Mesenchymal stem cell (in vitro differentiated cells and primary cell): ENCODE measurements at regions not wholly inside any gene's neighbourhood (a gene's known extent, or its start where the extent isn't known, plus 50 kb on each side); places are given as distances from the start of the nearest gene placed in this dataset.

Experiments
- DNase-seq: peaks from one replicate; pipeline ENCODE4 v3.0.0-alpha.2; 2013
- H2AFZ ChIP-seq: one replicate; pipeline ENCODE4 v1.6.1; 2013; ENCODE audit warnings: low read depth, mild to moderate bottlenecking, control low read depth, inconsistent platforms, low read length, moderate library complexity
- H2AK5ac ChIP-seq: 2 replicates; pipeline ENCODE4 v1.6.1; 2013; ENCODE audit warnings: low read length, moderate library complexity, mild to moderate bottlenecking, inconsistent platforms; ENCODE audit not compliant: severe bottlenecking
- H2BK120ac ChIP-seq: one replicate; pipeline ENCODE4 v1.6.1; 2013; ENCODE audit warnings: low read depth, mild to moderate bottlenecking, inconsistent platforms, low read length, moderate library complexity
- H2BK12ac ChIP-seq, 2 experiments: one replicate each; pipeline ENCODE4 v1.6.1; 2013; ENCODE audit warnings: inconsistent platforms in 2 of 2, low read length in 2 of 2, mild to moderate bottlenecking in 2 of 2, moderate library complexity in 2 of 2, control low read depth in 1 of 2
- H2BK15ac ChIP-seq: one replicate; pipeline ENCODE4 v1.6.1; 2013; ENCODE audit warnings: mild to moderate bottlenecking, low read depth, inconsistent platforms; ENCODE audit not compliant: poor library complexity, severe bottlenecking
- H2BK5ac ChIP-seq: 2 replicates; pipeline ENCODE4 v1.6.1; 2013; ENCODE audit warnings: low read depth, mild to moderate bottlenecking, low read length, control low read depth, inconsistent platforms; ENCODE audit not compliant: poor library complexity, severe bottlenecking
- H3K14ac ChIP-seq, 2 experiments: one replicate each; pipeline ENCODE4 v1.6.1; 2013; ENCODE audit warnings: inconsistent platforms in 2 of 2, low read length in 2 of 2, control low read depth in 1 of 2, mild to moderate bottlenecking in 1 of 2, moderate library complexity in 1 of 2
- H3K18ac ChIP-seq, 2 experiments: one replicate each; pipeline ENCODE4 v1.6.1; 2013; ENCODE audit warnings: inconsistent platforms in 2 of 2, low read length in 2 of 2, control low read depth in 1 of 2, low read depth in 1 of 2, mild to moderate bottlenecking in 1 of 2
- H3K23ac ChIP-seq, 2 experiments: one replicate each; pipeline ENCODE4 v1.6.1; 2013; ENCODE audit warnings: inconsistent platforms in 2 of 2, low read length in 2 of 2, mild to moderate bottlenecking in 2 of 2, moderate library complexity in 2 of 2, control low read depth in 1 of 2
- H3K27ac ChIP-seq: 2 replicates; pipeline ENCODE4 v1.5.1; 2013; ENCODE audit warnings: mild to moderate bottlenecking, moderate library complexity, low read length, control low read depth, inconsistent platforms; ENCODE audit not compliant: poor library complexity, severe bottlenecking
- H3K27me3 ChIP-seq, 2 experiments: 2 replicates each; pipeline versions ENCODE4 v1.6.1 to v1.7.0; 2013; ENCODE audit warnings: low read length in 2 of 2, mild to moderate bottlenecking in 2 of 2, moderate library complexity in 2 of 2, control low read depth in 1 of 2, inconsistent platforms in 1 of 2; ENCODE audit not compliant: control insufficient read depth in 1 of 2, insufficient read depth in 1 of 2
- H3K36me3 ChIP-seq, 2 experiments: 2 replicates each; pipeline versions ENCODE4 v1.6.1 to v1.7.0; 2013; ENCODE audit warnings: low read length in 2 of 2, control low read depth in 1 of 2, inconsistent platforms in 1 of 2, low read depth in 1 of 2, mild to moderate bottlenecking in 1 of 2; ENCODE audit not compliant: insufficient read depth in 2 of 2, control insufficient read depth in 1 of 2
- H3K4ac ChIP-seq, 2 experiments: one replicate each; pipeline ENCODE4 v1.6.1; 2013; ENCODE audit warnings: inconsistent platforms in 2 of 2, low read length in 2 of 2, mild to moderate bottlenecking in 2 of 2, moderate library complexity in 2 of 2, control low read depth in 1 of 2, low read depth in 1 of 2
- H3K4me1 ChIP-seq: 2 replicates; pipeline ENCODE4 v1.6.1; 2013; ENCODE audit warnings: low read depth, low read length, control low read depth; ENCODE audit not compliant: control insufficient read depth, insufficient read depth
- H3K4me2 ChIP-seq: 2 replicates; pipeline ENCODE4 v1.6.1; 2013; ENCODE audit warnings: low read length, mild to moderate bottlenecking, inconsistent platforms; ENCODE audit not compliant: poor library complexity, severe bottlenecking
- H3K4me3 ChIP-seq, 2 experiments: 2 replicates each; pipeline versions ENCODE4 v1.5.1 to v1.7.0; 2013; ENCODE audit warnings: low read length in 2 of 2, mild to moderate bottlenecking in 2 of 2, control low read depth in 1 of 2, low read depth in 1 of 2; ENCODE audit not compliant: insufficient read depth in 1 of 2
- H3K79me1 ChIP-seq: replicated peaks from 2 replicates; pipeline ENCODE4 v1.6.1; 2013; ENCODE audit warnings: mild to moderate bottlenecking, control low read depth, low read length, inconsistent platforms; ENCODE audit not compliant: poor library complexity, severe bottlenecking
- H3K9ac ChIP-seq: 2 replicates; pipeline ENCODE4 v1.7.0; 2013; ENCODE audit warnings: mild to moderate bottlenecking, low read length, moderate library complexity
- H3K9me3 ChIP-seq: 2 replicates; pipeline ENCODE4 v1.7.0; 2013; ENCODE audit warnings: mild to moderate bottlenecking, low read length; ENCODE audit not compliant: control insufficient read depth
- H4K8ac ChIP-seq: one replicate; pipeline ENCODE4 v1.6.1; 2013; ENCODE audit warnings: inconsistent platforms, mild to moderate bottlenecking, low read length, moderate library complexity
- H4K91ac ChIP-seq: one replicate; pipeline ENCODE4 v1.6.1; 2013; ENCODE audit warnings: mild to moderate bottlenecking, low read length, inconsistent platforms
- WGBS: methylation state at CpG from one replicate; pipeline ENCODE4 v1.1.7; 2013; ENCODE audit warnings: mixed read lengths; 5-methylcytosine and 5-hydroxymethylcytosine counted together

- H3K79me1 ChIP-seq, result no peaks in the 10 kb centered on the region
- H3K9ac ChIP-seq, result no peak overlapping the region
- no peak overlapping the region for H4K8ac ChIP-seq
- no peak overlapping the region for H3K4me2 ChIP-seq
- H3K27ac ChIP-seq, result no peak overlapping the region
- H2BK12ac ChIP-seq, result no peak overlapping the region
- H2BK15ac ChIP-seq, result no peak overlapping the region
- H3K9me3 ChIP-seq, result no peaks in the 10 kb centered on the region
- no peaks in the 10 kb centered on the region for H3K27me3 ChIP-seq
- peaks cover 1% of the 10 kb centered on the region for H3K4me1 ChIP-seq
- H3K18ac ChIP-seq, result peak overlapping the region in 1 of 2 experiments; percentile 12
- H3K4ac ChIP-seq, result no peak overlapping the region
- H3K23ac ChIP-seq, result no peak overlapping the region
- WGBS, result 89% methylated on average over 1 of the region's 1 CpG
- no peak overlapping the region for H2BK5ac ChIP-seq
- H4K91ac ChIP-seq, result no peak overlapping the region
- no peak for DNase-seq
- H2BK120ac ChIP-seq, result no peak overlapping the region
- H2AK5ac ChIP-seq, result no peak overlapping the region
- no peak overlapping the region for H3K14ac ChIP-seq
- H3K4me3 ChIP-seq, result no peak overlapping the region
- H3K36me3 ChIP-seq, result no peaks in the 10 kb centered on the region
- no peak overlapping the region for H2AFZ ChIP-seq
These were observed 137.0 kb upstream of the ANO3 start for GRCh38 chr11:26194881-26195280.

- H3K4me3 ChIP-seq, result no peak overlapping the region
- no peak overlapping the region for H3K4ac ChIP-seq
- H3K9me3 ChIP-seq, result no peaks in the 10 kb centered on the region
- no peak overlapping the region for H3K27ac ChIP-seq
- no peak overlapping the region for H2BK120ac ChIP-seq
- WGBS, result 96% methylated on average over 3 of the region's 4 CpGs
- no peaks in the 10 kb centered on the region for H3K79me1 ChIP-seq
- H3K18ac ChIP-seq, result no peak overlapping the region
- no peak overlapping the region for H3K23ac ChIP-seq
- H2AFZ ChIP-seq, result no peak overlapping the region
- H3K27me3 ChIP-seq, result no peaks in the 10 kb centered on the region
- H4K8ac ChIP-seq, result no peak overlapping the region
- H4K91ac ChIP-seq, result no peak overlapping the region
- no peak overlapping the region for H2BK15ac ChIP-seq
- no peak overlapping the region for H3K14ac ChIP-seq
- no peak overlapping the region for H3K9ac ChIP-seq
- H3K4me1 ChIP-seq, result peaks cover 1% of the 10 kb centered on the region
- no peaks in the 10 kb centered on the region for H3K36me3 ChIP-seq
- DNase-seq, result no peak
- H2AK5ac ChIP-seq, result no peak overlapping the region
- H2BK12ac ChIP-seq, result no peak overlapping the region
- H3K4me2 ChIP-seq, result no peak overlapping the region
- H2BK5ac ChIP-seq, result no peak overlapping the region
These were observed 133.3 kb upstream of the ANO3 start for GRCh38 chr11:26198532-26199096.

- no peak overlapping the region for H4K8ac ChIP-seq
These were observed 132.4 kb upstream of the ANO3 start for GRCh38 chr11:26199331-26200095.

GRCh38 chr11:26201411-26201810 is 130.5 kb upstream of the ANO3 start:
- Histone ChIP-seq H3K9me3 (no peaks in the 10 kb centered on the region), H3K9ac (no peak overlapping the region), H3K27me3 (no peaks in the 10 kb centered on the region), H2BK120ac (no peak overlapping the region), H4K8ac (no peak overlapping the region), H3K36me3 (no peaks in the 10 kb centered on the region), H4K91ac (no peak overlapping the region), H3K27ac (no peak overlapping the region), H3K4me3 (no peak overlapping the region), H2BK5ac (no peak overlapping the region), H3K79me1 (no peaks in the 10 kb centered on the region), H2AFZ (no peak overlapping the region), H3K23ac (no peak overlapping the region), H2BK12ac (no peak overlapping the region), H3K4ac (no peak overlapping the region), H2AK5ac (no peak overlapping the region), H3K18ac (no peak overlapping the region), H2BK15ac (no peak overlapping the region), H3K4me2 (no peak overlapping the region), H3K4me1 (no peaks in the 10 kb centered on the region), H3K14ac (no peak overlapping the region)
- no CpG with 5 or more reads among the region's 2 CpGs for WGBS
- peak; percentile 78 for DNase-seq

More at GRCh38 chr11:26199331-26200095, 132.4 kb upstream of the ANO3 start:
- Histone ChIP-seq H3K36me3 (no peaks in the 10 kb centered on the region), H3K23ac (no peak overlapping the region), H3K9ac (no peak overlapping the region), H2BK15ac (no peak overlapping the region), H3K18ac (no peak overlapping the region), H3K27ac (no peak overlapping the region), H2AK5ac (no peak overlapping the region), H2BK5ac (no peak overlapping the region), H3K4ac (no peak overlapping the region), H3K4me1 (no peaks in the 10 kb centered on the region), H3K4me3 (no peak overlapping the region), H2BK12ac (no peak overlapping the region), H3K14ac (no peak overlapping the region), H3K4me2 (no peak overlapping the region), H4K91ac (no peak overlapping the region), H3K9me3 (no peaks in the 10 kb centered on the region), H3K79me1 (no peaks in the 10 kb centered on the region), H2BK120ac (no peak overlapping the region), H2AFZ (no peak overlapping the region), H3K27me3 (no peaks in the 10 kb centered on the region)
- no peak for DNase-seq
- WGBS, result 100% methylated on average over 2 of the region's 4 CpGs
